ENCODE measurements at regions not wholly inside any gene's neighbourhood (a gene's known extent, or its start where the extent isn't known, plus 50 kb on each side); places are given as distances from the start of the nearest gene placed in this dataset.

- DNase-seq = no peak
Observed at GRCh38 chr14:61893371-61893940, 131.2 kb downstream of the SNAPC1 start.

- peak; percentile 62 for DNase-seq
Observed at GRCh38 chr14:61894452-61895077, 132.3 kb downstream of the SNAPC1 start.

GRCh38 chr14:61897300-61897699 is 135.1 kb downstream of the SNAPC1 start:
- DNase-seq = no peak

- DNase-seq = no peak
Observed at GRCh38 chr14:61898568-61898967, 136.3 kb downstream of the SNAPC1 start.

GRCh38 chr14:61899497-61899896 is 137.3 kb downstream of the SNAPC1 start:
- no peak for DNase-seq

GRCh38 chr14:61904946-61905345 is 142.7 kb downstream of the SNAPC1 start:
- no peak for DNase-seq

- DNase-seq = no peak
Observed at GRCh38 chr14:61911574-61911973, 149.4 kb downstream of the SNAPC1 start.

GRCh38 chr14:61918998-61919397 is 156.8 kb downstream of the SNAPC1 start:
- DNase-seq = no peak

GRCh38 chr14:61923348-61923747 is 161.1 kb downstream of the SNAPC1 start:
- DNase-seq = no peak

- DNase-seq = no peak
Observed at GRCh38 chr14:61925043-61925442, 162.8 kb downstream of the SNAPC1 start.

GRCh38 chr14:61925732-61926435 is 163.7 kb downstream of the SNAPC1 start:
- DNase-seq = no peak

GRCh38 chr14:61927060-61927459 is 164.8 kb downstream of the SNAPC1 start:
- DNase-seq = no peak

GRCh38 chr14:61927520-61927919 is 165.3 kb downstream of the SNAPC1 start:
- no peak for DNase-seq

- no peak for DNase-seq
Observed at GRCh38 chr14:61928300-61928699, 166.1 kb downstream of the SNAPC1 start.

GRCh38 chr14:61928701-61929100 is 166.5 kb downstream of the SNAPC1 start:
- DNase-seq = no peak

- no peak for DNase-seq
Observed at GRCh38 chr14:61929651-61930050, 167.4 kb downstream of the SNAPC1 start.

GRCh38 chr14:61930101-61930857 is 168.1 kb downstream of the SNAPC1 start:
- DNase-seq = no peak

- DNase-seq = no peak
Observed at GRCh38 chr14:61932974-61933373, 170.8 kb downstream of the SNAPC1 start.

- no peak for DNase-seq
Observed at GRCh38 chr14:61934385-61934784, 172.2 kb downstream of the SNAPC1 start.

GRCh38 chr14:61939776-61940175 is 177.6 kb downstream of the SNAPC1 start:
- no peak for DNase-seq

- no peak for DNase-seq
Observed at GRCh38 chr14:61940666-61941420, 178.6 kb downstream of the SNAPC1 start.

All from left kidney (tissue), 1 donor.